ENCODE measurements at regions not wholly inside any gene's neighbourhood (a gene's known extent, or its start where the extent isn't known, plus 50 kb on each side); places are given as distances from the start of the nearest gene placed in this dataset.
A peak's percentile ranks its signal among the peaks of the same experiment; 100 is the strongest.

GRCh38 chr3:116767726-116768125, 58.1 kb downstream of the TUSC7 start:
- H3K4me3 ChIP-seq (ENCODE audit: low read depth, low read length) = no peak overlapping the region
- TF ChIP-seq CTCF (IDR thresholded peaks at IDR 0.05; ENCODE audit: low read depth, low read length) = no peak

DNA sequence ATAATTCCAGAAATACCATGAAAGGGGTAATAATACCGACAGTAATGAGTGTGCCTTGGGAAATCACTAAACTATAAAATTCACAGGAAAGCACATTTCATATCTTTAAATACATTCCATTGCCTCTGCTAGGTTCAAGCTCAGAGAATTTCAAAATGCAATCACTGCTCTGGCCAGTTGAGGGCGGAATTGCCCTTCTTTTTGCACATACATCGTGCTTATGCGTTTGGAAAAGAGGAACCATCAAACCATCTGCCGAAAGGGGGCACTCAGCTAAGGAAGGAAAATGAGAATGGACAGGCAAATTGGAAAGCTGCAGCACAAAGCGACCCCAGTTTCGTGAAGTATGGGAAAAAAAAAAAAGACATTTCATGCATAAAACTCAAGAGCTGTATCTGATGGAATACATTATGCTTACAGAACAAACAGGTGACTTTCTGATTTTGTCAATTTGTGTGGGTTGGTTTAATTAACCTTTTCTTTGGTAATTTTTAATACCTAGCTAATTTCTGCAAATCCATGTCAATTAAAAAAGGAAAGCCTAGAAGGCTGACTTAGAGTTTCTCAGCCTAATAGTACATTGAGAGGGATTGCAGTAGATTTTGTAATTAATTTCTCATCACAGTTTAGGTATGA, 61.4 kb downstream of the TUSC7 start:
- no peak overlapping the region for H3K4me3 ChIP-seq (ENCODE audit: low read depth, low read length)
- peak; percentile 71 for TF ChIP-seq CTCF (IDR thresholded peaks at IDR 0.05; ENCODE audit: low read depth, low read length)

DNA sequence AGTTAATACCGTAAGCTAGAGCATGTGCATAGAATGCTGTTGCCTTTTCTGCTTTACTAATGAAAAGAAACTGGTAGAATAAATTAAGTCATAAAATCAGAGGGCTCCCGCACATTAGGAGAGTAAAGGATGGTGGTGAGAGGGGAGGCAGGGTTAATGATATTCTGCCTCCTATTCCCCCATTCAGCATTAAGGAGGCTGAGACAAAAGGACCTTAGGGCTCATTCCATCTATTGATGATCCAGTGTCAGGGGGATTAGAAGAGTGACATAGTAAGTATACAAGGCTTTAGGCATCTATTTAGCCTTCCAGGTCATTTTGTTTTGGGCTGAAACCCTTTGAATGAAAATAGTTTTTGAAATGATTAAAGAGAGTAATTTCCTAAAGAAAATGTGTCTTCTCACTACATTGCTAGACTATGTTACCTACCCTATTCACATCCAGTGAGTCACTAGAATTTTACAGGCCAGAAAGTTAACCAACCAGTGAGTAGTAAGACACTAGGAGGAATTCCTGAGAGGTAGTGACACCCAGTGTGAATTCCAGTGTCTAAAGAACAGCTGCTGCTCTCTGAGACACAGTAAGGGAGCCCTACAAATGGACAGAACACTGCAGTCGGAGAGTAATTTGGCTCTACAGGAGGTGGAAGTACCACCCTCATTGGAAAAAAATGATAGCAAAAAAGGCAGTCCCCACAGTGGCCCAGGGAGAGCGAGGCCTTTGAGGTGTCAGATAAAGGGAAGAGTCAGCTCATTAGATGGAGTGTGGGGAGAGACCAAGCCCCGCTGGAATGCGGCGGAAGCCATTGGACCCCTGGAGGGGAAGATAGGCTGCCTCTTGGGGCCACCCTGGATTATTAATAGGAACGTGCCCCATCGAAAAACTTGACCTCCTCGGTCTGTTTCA, 67.6 kb downstream of the TUSC7 start:
- TF ChIP-seq CTCF (IDR thresholded peaks at IDR 0.05; ENCODE audit: low read depth, low read length) = no peak
- no peak overlapping the region for H3K4me3 ChIP-seq (ENCODE audit: low read depth, low read length)

DNA sequence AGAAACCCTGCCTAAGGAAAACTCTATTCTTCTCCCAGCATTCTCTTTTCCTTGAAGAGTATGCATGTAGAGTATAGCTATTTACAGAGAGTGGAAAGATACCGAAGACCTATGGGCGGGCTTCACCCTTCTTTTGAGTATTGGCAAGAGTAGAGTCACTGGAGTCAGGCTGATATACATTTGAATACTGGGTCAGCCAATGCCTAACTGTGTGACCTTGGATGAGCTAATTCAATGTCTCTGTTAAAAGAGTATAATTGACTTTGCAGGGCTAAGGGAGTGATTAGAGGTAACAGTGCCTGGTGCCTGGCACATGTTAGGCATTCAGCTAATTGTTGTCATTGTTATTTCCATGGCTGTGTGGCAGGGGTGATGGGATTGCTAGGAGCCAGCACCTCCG, 75.6 kb downstream of the TUSC7 start:
- TF ChIP-seq CTCF (IDR thresholded peaks at IDR 0.05; ENCODE audit: low read depth, low read length) = no peak
- no peak overlapping the region for H3K4me3 ChIP-seq (ENCODE audit: low read depth, low read length)

GRCh38 chr3:116802651-116803050, 93.1 kb downstream of the TUSC7 start:
- TF ChIP-seq CTCF (IDR thresholded peaks at IDR 0.05; ENCODE audit: low read depth, low read length) = no peak
- H3K4me3 ChIP-seq (ENCODE audit: low read depth, low read length) = no peak overlapping the region

DNA sequence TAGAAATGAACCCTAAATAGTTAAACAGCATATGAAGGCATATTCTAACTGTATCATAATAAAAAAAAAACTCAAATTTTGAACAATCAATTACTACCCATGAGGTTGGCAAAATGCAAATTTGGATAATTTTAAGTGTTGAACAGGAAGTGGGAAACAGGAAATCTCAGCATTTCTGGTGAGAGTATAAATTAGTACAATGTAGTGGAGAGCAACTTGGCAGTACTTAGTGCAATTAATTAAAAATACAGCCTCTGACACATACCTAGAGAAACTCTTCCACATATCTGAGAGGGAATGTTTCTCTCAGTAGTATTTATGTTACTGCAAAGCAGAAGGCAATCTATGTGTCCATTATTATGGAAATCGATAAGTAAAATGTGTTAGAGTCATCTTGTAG, 96.8 kb downstream of the TUSC7 start:
- TF ChIP-seq CTCF (IDR thresholded peaks at IDR 0.05; ENCODE audit: low read depth, low read length) = no peak
- no peak overlapping the region for H3K4me3 ChIP-seq (ENCODE audit: low read depth, low read length)

- TF ChIP-seq CTCF (IDR thresholded peaks at IDR 0.05; ENCODE audit: low read depth, low read length) = no peak
- H3K4me3 ChIP-seq (ENCODE audit: low read depth, low read length) = no peak overlapping the region
These were observed 99.1 kb downstream of the TUSC7 start for GRCh38 chr3:116808725-116809124.

Measured in WI38 (cell line).